Breast epithelium (tissue), 4 donors: ENCODE measurements at regions not wholly inside any gene's neighbourhood (a gene's known extent, or its start where the extent isn't known, plus 50 kb on each side); places are given as distances from the start of the nearest gene placed in this dataset.

ENCODE experiments used
- DNase-seq, 2 donors: peaks; one replicate each; pipeline ENCODE4 v3.0.0-alpha.2; 2019; ENCODE audit warnings: low spot score in 2 of 2
- H3K27ac ChIP-seq, 2 donors: fragments of 200-600 bp; sonication (generic) in 1 of 2; one replicate each; pipeline ENCODE4 v1.5.1; 2016 to 2019; ENCODE audit warnings: mild to moderate bottlenecking in 1 of 2
- H3K27me3 ChIP-seq, 2 donors: fragments of 200-600 bp; sonication (generic) in 1 of 2; one replicate each; pipeline versions ENCODE4 v1.5.1 to v1.6.0; 2017 to 2019; ENCODE audit warnings: control low read depth in 1 of 2, mild to moderate bottlenecking in 1 of 2
- H3K36me3 ChIP-seq: fragments of 200-600 bp; one replicate; pipeline ENCODE4 v1.5.1; 2019
- H3K4me1 ChIP-seq, 2 donors: fragments of 200-600 bp; sonication (generic); one replicate each; pipeline ENCODE4 v1.5.1; 2016 to 2019; ENCODE audit warnings: control low read depth in 1 of 2
- H3K4me3 ChIP-seq, 3 donors: fragments of 200-600 bp; sonication (generic); 1 replicate in 2 of 3; 2 replicates in 1 of 3; pipeline ENCODE4 v1.5.1; 2016 to 2019; ENCODE audit warnings: mild to moderate bottlenecking in 3 of 3, moderate library complexity in 2 of 3
- H3K9me3 ChIP-seq, 2 donors: fragments of 200-600 bp; sonication (generic) in 1 of 2; one replicate each; pipeline ENCODE4 v1.5.1; 2016 to 2019; ENCODE audit warnings: control low read depth in 1 of 2
- POLR2A ChIP-seq: fragments of 450-650 bp; IDR thresholded peaks from one replicate; pipeline ENCODE4 v1.6.1; 2016; ENCODE audit warnings: antibody characterized with exemption, mild to moderate bottlenecking, moderate library complexity
- POLR2AphosphoS5 ChIP-seq, 3 donors: sonication (generic); formaldehyde crosslinking; IDR thresholded peaks; one replicate each; pipeline ENCODE4 v1.6.1; 2017; ENCODE audit warnings: antibody characterized with exemption in 3 of 3
- intact Hi-C: fragments of 100-400 bp; cut with DNase I; formaldehyde crosslinking; loops from one replicate; pipeline ENCODE4 v1.15.1; 2023; ENCODE audit warnings: low total_unique reads
- TF ChIP-seq, protein P1 (sequence below), 3 donors: fragments of 450-650 bp; IDR thresholded peaks; one replicate each; pipeline ENCODE4 v1.5.1; 2016 to 2017; ENCODE audit warnings: antibody characterized with exemption in 3 of 3, mild to moderate bottlenecking in 3 of 3, moderate library complexity in 3 of 3

DNA sequence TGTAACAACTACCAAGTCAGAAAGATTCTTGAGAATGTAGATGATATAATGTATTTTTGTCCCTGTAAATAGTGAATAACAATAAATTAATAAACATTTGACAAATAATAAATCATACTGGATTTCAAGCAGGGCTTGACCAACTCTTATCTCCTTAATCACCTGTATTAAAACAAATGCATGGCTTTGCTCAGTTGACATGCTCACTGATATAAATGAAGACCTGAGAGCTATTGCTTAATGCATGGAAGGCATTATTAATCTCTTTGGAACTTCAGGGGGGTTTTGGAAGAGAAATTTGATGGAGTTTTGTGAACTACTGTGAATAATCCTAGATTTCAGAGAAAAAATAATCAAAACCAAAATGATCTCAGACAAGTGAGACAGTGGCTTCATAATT lies 1420.4 kb upstream of the TENM4 start:
- TF ChIP-seq POLR2A (no peak), POLR2AphosphoS5 (IDR thresholded peaks at IDR 0.05) (no peak)
- TF ChIP-seq, protein P1, sequence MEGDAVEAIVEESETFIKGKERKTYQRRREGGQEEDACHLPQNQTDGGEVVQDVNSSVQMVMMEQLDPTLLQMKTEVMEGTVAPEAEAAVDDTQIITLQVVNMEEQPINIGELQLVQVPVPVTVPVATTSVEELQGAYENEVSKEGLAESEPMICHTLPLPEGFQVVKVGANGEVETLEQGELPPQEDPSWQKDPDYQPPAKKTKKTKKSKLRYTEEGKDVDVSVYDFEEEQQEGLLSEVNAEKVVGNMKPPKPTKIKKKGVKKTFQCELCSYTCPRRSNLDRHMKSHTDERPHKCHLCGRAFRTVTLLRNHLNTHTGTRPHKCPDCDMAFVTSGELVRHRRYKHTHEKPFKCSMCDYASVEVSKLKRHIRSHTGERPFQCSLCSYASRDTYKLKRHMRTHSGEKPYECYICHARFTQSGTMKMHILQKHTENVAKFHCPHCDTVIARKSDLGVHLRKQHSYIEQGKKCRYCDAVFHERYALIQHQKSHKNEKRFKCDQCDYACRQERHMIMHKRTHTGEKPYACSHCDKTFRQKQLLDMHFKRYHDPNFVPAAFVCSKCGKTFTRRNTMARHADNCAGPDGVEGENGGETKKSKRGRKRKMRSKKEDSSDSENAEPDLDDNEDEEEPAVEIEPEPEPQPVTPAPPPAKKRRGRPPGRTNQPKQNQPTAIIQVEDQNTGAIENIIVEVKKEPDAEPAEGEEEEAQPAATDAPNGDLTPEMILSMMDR (IDR thresholded peaks at IDR 0.05), result no peak
- Histone ChIP-seq H3K27me3 (no peaks in the 10 kb centered on the region), H3K4me3 (no peak overlapping the region), H3K36me3 (no peaks in the 10 kb centered on the region), H3K9me3 (no peaks in the 10 kb centered on the region), H3K4me1 (no peaks in the 10 kb centered on the region), H3K27ac (no peak overlapping the region)
- no peak for DNase-seq
- intact Hi-C loops, result no loop called here

DNA sequence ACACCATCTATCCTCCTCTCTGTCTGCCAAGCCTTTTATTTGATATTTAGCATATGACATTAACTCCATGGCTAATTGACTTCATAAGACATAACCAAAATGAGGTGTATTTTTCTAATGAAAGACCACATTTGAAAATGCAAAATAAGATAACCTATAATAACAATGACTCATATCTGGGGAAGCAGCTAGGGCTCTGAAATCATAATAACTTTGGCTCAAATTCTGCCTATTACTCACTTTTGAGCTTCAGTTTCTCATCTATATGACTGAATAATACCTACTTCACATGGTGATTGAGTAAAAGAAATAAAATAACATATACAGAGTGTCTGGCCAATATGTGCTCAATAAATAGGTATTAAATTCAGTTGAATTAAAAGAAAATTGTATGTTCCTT lies 1419.8 kb upstream of the TENM4 start:
- Histone ChIP-seq H3K36me3 (no peaks in the 10 kb centered on the region), H3K9me3 (no peaks in the 10 kb centered on the region), H3K4me3 (no peak overlapping the region), H3K4me1 (no peaks in the 10 kb centered on the region), H3K27me3 (no peaks in the 10 kb centered on the region), H3K27ac (no peak overlapping the region)
- TF ChIP-seq, protein P1 (IDR thresholded peaks at IDR 0.05), result no peak
- TF ChIP-seq POLR2AphosphoS5 (IDR thresholded peaks at IDR 0.05), result no peak
- no peak for TF ChIP-seq POLR2A
- no peak for DNase-seq
- intact Hi-C loops, result no loop called here

DNA sequence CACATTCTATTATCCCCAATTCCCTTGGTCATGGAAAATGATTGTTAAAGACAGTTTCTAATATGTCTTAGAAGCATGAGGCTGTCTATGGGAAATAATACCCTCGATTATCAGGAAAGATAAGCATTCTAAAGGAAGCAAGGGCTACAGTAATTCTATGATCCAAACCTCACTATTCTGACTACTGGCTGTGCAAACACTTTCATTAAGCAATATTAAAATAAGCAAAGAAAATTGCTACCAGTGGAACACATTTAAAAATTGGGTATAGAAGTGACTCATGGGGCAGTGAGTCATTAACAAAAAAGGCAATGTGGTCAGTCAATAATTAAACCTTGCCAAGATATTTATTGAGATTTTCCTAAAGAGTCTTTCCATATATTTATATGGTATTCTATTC lies 1415.2 kb upstream of the TENM4 start:
- Histone ChIP-seq H3K27me3 (no peaks in the 10 kb centered on the region), H3K27ac (no peak overlapping the region), H3K4me1 (no peaks in the 10 kb centered on the region), H3K9me3 (no peaks in the 10 kb centered on the region), H3K4me3 (no peak overlapping the region), H3K36me3 (no peaks in the 10 kb centered on the region)
- DNase-seq, result no peak
- intact Hi-C loops, result no loop called here
- TF ChIP-seq POLR2A, result no peak
- TF ChIP-seq, protein P1 (IDR thresholded peaks at IDR 0.05), result no peak
- no peak for TF ChIP-seq POLR2AphosphoS5 (IDR thresholded peaks at IDR 0.05)

DNA sequence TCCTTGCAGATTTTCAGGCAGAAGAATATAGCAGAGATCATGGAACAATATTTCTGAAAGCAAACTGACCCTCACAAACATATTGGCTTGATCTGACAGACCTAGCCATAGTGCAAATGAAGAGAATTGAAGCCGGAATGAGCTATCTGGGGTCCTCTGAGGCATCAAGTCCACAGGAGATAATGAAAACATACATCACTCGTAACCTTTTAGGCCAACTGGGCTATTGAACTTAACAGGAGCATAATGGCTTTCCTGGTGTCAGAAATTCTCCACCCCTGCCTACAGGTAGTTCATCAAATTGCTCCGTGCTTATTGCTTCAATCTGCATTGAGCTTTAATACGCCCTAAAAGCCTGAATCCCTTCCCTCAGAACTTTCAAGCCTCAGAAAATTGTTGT lies 1414.6 kb upstream of the TENM4 start:
- Histone ChIP-seq H3K27me3 (no peaks in the 10 kb centered on the region), H3K4me3 (no peak overlapping the region), H3K27ac (no peak overlapping the region), H3K9me3 (no peaks in the 10 kb centered on the region), H3K4me1 (no peaks in the 10 kb centered on the region), H3K36me3 (no peaks in the 10 kb centered on the region)
- TF ChIP-seq POLR2AphosphoS5 (IDR thresholded peaks at IDR 0.05), result no peak
- TF ChIP-seq, protein P1 (IDR thresholded peaks at IDR 0.05), result no peak
- TF ChIP-seq POLR2A, result no peak
- intact Hi-C loops, result no loop called here
- no peak for DNase-seq

DNA sequence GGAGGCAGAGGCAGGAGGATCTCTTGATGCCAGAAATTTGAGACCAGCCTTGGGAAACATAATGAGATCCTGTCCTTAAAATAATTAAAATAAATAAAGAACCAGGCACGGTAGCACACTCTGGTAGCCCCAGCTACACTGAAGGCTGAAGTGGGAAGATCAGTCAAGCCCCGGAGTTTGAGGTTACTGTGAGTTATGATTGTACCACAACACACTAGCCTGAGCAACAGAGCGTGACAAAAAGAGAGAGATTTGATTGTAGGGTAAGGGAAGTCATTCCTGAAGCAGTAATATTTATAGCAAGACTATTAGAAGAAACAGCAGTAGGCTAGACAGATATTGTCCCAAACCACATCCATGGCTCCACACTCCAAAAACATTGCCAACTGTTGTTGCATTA lies 1408.4 kb upstream of the TENM4 start:
- Histone ChIP-seq H3K27me3 (no peaks in the 10 kb centered on the region), H3K4me3 (no peak overlapping the region), H3K9me3 (no peaks in the 10 kb centered on the region), H3K36me3 (no peaks in the 10 kb centered on the region), H3K4me1 (no peaks in the 10 kb centered on the region), H3K27ac (no peak overlapping the region)
- TF ChIP-seq POLR2AphosphoS5 (IDR thresholded peaks at IDR 0.05), result no peak
- no peak for TF ChIP-seq POLR2A
- TF ChIP-seq, protein P1 (IDR thresholded peaks at IDR 0.05), result no peak
- DNase-seq, result no peak
- intact Hi-C loops, result no loop called here
